ENCODE measurements at regions not wholly inside any gene's neighbourhood (a gene's known extent, or its start where the extent isn't known, plus 50 kb on each side); places are given as distances from the start of the nearest gene placed in this dataset.

- TF ChIP-seq CTCF (IDR thresholded peaks at IDR 0.05; ENCODE audit: insufficient read depth, low read length, poor library complexity, severe bottlenecking) (no peak), EZH2phosphoT487 (conservative IDR thresholded peaks at IDR 0.05; ENCODE audit: low read length) (no peak)
These were observed 307.4 kb downstream of the NUAK1 start for GRCh38 chr12:105831372-105831771.
